GM12891 (cell line): ENCODE measurements at regions not wholly inside any gene's neighbourhood (a gene's known extent, or its start where the extent isn't known, plus 50 kb on each side); places are given as distances from the start of the nearest gene placed in this dataset.

ENCODE experiments used
- PAX5 ChIP-seq: IDR thresholded peaks from 2 replicates; pipeline ENCODE4 v1.6.1; 2011; ENCODE audit warnings: low read length, moderate library complexity, mild to moderate bottlenecking; ENCODE audit not compliant: insufficient read depth, severe bottlenecking
- POLR2A ChIP-seq: IDR thresholded peaks from 2 replicates; pipeline ENCODE4 v1.6.1; 2011; ENCODE audit warnings: low read depth, low read length, control low read depth
- SPI1 ChIP-seq: IDR thresholded peaks from 2 replicates; pipeline ENCODE4 v1.6.1; 2011; ENCODE audit warnings: low read depth, low read length, control low read depth

DNA sequence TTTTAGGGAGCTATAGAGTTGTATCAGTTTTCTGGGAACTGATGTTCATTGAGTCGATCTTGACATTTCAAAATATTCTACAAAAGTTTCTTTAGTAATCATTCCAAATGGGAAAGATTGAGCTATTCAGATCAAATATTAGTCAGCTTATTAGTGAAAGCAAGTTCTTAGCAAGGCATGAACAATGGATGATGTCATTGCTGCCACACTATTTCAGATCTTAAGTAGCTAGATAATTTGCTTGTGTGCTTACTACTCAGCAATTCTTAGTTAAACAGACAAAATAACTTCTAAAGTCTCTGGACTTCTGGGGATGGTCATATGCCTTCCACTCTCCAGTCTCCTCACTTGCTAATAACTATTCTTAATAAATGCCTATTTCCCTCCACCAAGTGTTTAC, 69.0 kb upstream of the CDH8 start:
- TF ChIP-seq POLR2A (no peak), SPI1 (no peak), PAX5 (no peak)
